ENCODE measurements at regions not wholly inside any gene's neighbourhood (a gene's known extent, or its start where the extent isn't known, plus 50 kb on each side); places are given as distances from the start of the nearest gene placed in this dataset.

DNA sequence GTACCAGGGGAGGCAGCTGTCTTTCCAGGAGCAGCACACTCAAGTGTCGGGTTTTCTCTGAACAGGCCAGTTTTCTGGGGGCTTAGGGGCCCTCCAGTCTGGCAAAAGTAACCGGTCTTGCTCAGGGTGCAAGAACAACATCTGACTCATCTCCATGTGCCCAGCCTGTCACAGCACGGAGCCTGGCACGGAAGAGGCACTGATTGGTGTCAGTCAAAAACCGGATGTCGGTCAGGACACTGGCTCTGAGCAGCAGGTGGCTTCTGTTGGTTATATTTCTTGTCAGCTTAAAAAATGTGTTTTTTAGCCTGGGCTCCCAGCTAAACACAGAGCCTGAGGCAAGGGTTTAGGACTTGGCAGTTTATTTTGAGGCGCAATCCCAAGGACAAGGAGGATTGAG is 139.9 kb downstream of the FBLN2 start:
- Histone ChIP-seq H3K27me3 (no peaks in the 10 kb centered on the region), H3K36me3 (no peaks in the 10 kb centered on the region), H3K4me1 (no peaks in the 10 kb centered on the region), H3K27ac (no peak overlapping the region), H3K9me3 (no peaks in the 10 kb centered on the region), H3K4me3 (no peak overlapping the region)
- ATAC-seq, result no peak
- intact Hi-C loops (cut with DNase I), result no loop called here
- TF ChIP-seq, protein P1, sequence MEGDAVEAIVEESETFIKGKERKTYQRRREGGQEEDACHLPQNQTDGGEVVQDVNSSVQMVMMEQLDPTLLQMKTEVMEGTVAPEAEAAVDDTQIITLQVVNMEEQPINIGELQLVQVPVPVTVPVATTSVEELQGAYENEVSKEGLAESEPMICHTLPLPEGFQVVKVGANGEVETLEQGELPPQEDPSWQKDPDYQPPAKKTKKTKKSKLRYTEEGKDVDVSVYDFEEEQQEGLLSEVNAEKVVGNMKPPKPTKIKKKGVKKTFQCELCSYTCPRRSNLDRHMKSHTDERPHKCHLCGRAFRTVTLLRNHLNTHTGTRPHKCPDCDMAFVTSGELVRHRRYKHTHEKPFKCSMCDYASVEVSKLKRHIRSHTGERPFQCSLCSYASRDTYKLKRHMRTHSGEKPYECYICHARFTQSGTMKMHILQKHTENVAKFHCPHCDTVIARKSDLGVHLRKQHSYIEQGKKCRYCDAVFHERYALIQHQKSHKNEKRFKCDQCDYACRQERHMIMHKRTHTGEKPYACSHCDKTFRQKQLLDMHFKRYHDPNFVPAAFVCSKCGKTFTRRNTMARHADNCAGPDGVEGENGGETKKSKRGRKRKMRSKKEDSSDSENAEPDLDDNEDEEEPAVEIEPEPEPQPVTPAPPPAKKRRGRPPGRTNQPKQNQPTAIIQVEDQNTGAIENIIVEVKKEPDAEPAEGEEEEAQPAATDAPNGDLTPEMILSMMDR (IDR thresholded peaks at IDR 0.05), result no peak
- no peak for TF ChIP-seq POLR2A (IDR thresholded peaks at IDR 0.05)
- 72% methylated on average over 3 of the region's 7 CpGs for WGBS (ENCODE audit: insufficient coverage, low coverage, low lambda C conversion rate, missing lambda C conversion rate)
- no peak for DNase-seq

DNA sequence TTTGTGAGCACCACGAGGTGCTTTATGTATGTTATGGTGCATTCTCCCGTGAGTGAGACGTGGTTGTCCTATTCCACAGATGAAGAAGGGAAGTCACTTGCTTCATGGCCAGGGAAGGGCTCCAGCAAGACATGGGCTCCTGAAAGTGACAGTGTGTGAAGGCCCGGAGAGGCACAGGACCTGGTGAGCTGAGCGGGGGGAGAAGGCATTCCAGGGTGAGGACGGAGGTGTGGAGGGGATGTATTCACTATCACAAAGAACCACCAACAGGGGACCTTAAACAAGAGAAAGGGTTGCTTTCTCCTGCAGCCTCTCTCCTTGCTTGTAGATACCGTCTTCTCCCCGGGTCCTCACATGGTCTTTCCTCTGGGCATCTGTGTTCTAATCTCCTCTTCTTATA is 139.1 kb downstream of the FBLN2 start:
- ATAC-seq, result no peak
- no peak overlapping the region for H3K4me3 ChIP-seq
- no peaks in the 10 kb centered on the region for H3K27me3 ChIP-seq
- no peak for DNase-seq
- no peak overlapping the region for H3K27ac ChIP-seq
- H3K36me3 ChIP-seq, result no peaks in the 10 kb centered on the region
- TF ChIP-seq, protein P1 (IDR thresholded peaks at IDR 0.05), result no peak
- TF ChIP-seq POLR2A (IDR thresholded peaks at IDR 0.05), result no peak
- intact Hi-C loops (cut with DNase I), result no loop called here
- H3K9me3 ChIP-seq, result no peaks in the 10 kb centered on the region
- 40% methylated on average over 3 of the region's 8 CpGs for WGBS (ENCODE audit: insufficient coverage, low coverage, low lambda C conversion rate, missing lambda C conversion rate)
- no peaks in the 10 kb centered on the region for H3K4me1 ChIP-seq
